OCI-LY7 (cell line): ENCODE measurements at regions not wholly inside any gene's neighbourhood (a gene's known extent, or its start where the extent isn't known, plus 50 kb on each side); places are given as distances from the start of the nearest gene placed in this dataset.

Experiments used
- CTCF ChIP-seq: fragments of 200-600 bp; sonication (generic); conservative IDR thresholded peaks from 2 replicates; pipeline ENCODE4 v1.5.1; 2014; ENCODE audit warnings: mild to moderate bottlenecking, antibody characterized with exemption, low read length, moderate library complexity, mixed read lengths
- EZH2phosphoT487 ChIP-seq: fragments of 200-600 bp; sonication (generic); IDR thresholded peaks from 2 replicates; pipeline ENCODE4 v1.6.1; 2018; ENCODE audit warnings: low read depth, borderline replicate concordance, mild to moderate bottlenecking, mixed run types, antibody characterized with exemption, low read length, moderate library complexity, mixed read lengths

GRCh38 chr18:46331316-46331715, 227.1 kb downstream of the HAUS1 start:
- TF ChIP-seq CTCF, result no peak
- no peak for TF ChIP-seq EZH2phosphoT487
